ENCODE measurements at regions not wholly inside any gene's neighbourhood (a gene's known extent, or its start where the extent isn't known, plus 50 kb on each side); places are given as distances from the start of the nearest gene placed in this dataset.

DNA sequence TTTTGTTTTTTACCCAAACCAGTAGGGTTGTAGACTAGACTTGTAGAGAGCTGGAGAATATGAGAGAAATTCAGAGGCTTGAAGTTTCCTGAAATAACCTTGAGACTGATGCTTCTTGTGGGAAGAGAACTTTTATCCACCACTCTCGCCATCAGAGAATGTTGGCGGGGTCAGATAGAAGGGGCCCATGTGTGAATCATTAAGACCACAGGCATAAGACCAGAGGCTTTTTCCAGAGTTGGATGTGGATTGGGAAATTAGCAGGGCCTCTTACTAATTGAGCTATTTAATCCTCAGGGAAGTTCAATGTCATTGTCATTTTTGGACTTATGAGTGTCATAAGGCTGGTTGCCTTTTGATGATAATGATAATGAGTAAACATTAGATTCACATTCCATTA, 246.9 kb upstream of the THRB start:
- Histone ChIP-seq H3K9ac (replicated peaks in 1 of 4; ENCODE audit: extremely low read depth in 1 of 4, low read depth in 3 of 4, low read length in 3 of 4) (no peak overlapping the region), H3K23ac (ENCODE audit: insufficient read length) (no peak overlapping the region), H2BK12ac (ENCODE audit: low read depth, low read length) (no peak overlapping the region), H3K18ac (ENCODE audit: extremely low read depth, low read length) (no peak overlapping the region), H2BK120ac (replicated peaks; ENCODE audit: low read depth, low read length) (no peak overlapping the region), H4K20me1 (replicated peaks in 1 of 2; ENCODE audit: control insufficient read depth in 1 of 2, insufficient read depth in 2 of 2, low read length in 2 of 2) (no peaks in the 10 kb centered on the region), H2BK20ac (ENCODE audit: low read length) (no peak overlapping the region), H4K8ac (ENCODE audit: extremely low read depth, insufficient read depth, low read length) (no peak overlapping the region), H3K23me2 (ENCODE audit: low read depth, low read length) (no peaks in the 10 kb centered on the region), H3K4me1 (replicated peaks in 1 of 4; ENCODE audit: control insufficient read depth in 3 of 4, insufficient read depth in 4 of 4, low read length in 3 of 4) (no peaks in the 10 kb centered on the region; a peak in 1 of 7 replicates), H3K27ac (ENCODE audit: low read depth, low read length) (no peak overlapping the region), H4K5ac (ENCODE audit: insufficient read length, low read depth, low read length) (no peak overlapping the region), H3K79me1 (ENCODE audit: low read depth, low read length) (no peaks in the 10 kb centered on the region), H2BK15ac (ENCODE audit: low read length) (no peak overlapping the region), H4K91ac (replicated peaks; ENCODE audit: insufficient read length, low read length) (no peak overlapping the region), H3K56ac (replicated peaks; ENCODE audit: insufficient read length, low read depth, low read length) (no peak overlapping the region), H3K14ac (ENCODE audit: insufficient read length) (no peak overlapping the region), H3K4ac (replicated peaks; ENCODE audit: insufficient read length, low read depth, low read length) (no peak overlapping the region), H2AK5ac (ENCODE audit: low read depth, low read length) (no peak overlapping the region), H3K4me2 (ENCODE audit: insufficient read depth in 1 of 2, low read depth in 2 of 2, low read length in 2 of 2) (no peak overlapping the region), H3K9me3 (ENCODE audit: insufficient read depth in 2 of 2, low read depth in 1 of 2, low read length in 1 of 2) (no peaks in the 10 kb centered on the region), H2BK5ac (ENCODE audit: low read depth, low read length) (no peak overlapping the region), H3K4me3 (ENCODE audit: extremely low read depth in 1 of 4, insufficient read depth in 2 of 4, low read depth in 3 of 4, low read length in 4 of 4) (no peak overlapping the region), H3K36me3 (ENCODE audit: control insufficient read depth in 2 of 4, insufficient read depth in 4 of 4, low read length in 3 of 4) (no peaks in the 10 kb centered on the region), H3K79me2 (ENCODE audit: control insufficient read depth in 1 of 2, insufficient read depth in 2 of 2, low read length in 2 of 2) (no peaks in the 10 kb centered on the region), H3K27me3 (replicated peaks in 1 of 4; ENCODE audit: control insufficient read depth in 3 of 4, extremely low read depth in 1 of 4, insufficient read depth in 3 of 4, low read length in 3 of 4) (no peaks in the 10 kb centered on the region), H2AFZ (ENCODE audit: low read length) (no peak overlapping the region)
- no peak for FAIRE-seq
- WGBS, 2 experiments (ENCODE audit: extremely low coverage in 1 of 2, insufficient coverage in 1 of 2, insufficient read length in 1 of 2, insufficient replicate concordance in 2 of 2, low coverage in 1 of 2, low lambda C conversion rate in 2 of 2, missing lambda C conversion rate in 1 of 2), result 86% methylated on average over 2 of the region's 2 CpGs; no CpG with 5 or more reads in 1 of the 2 experiments
- no peak for DNase-seq (ENCODE audit: low read depth in 1 of 2, low spot score in 2 of 2)
- ChIA-PET POLR2A (ENCODE audit: partially characterized antibody) (no interaction called here), CTCF (ENCODE audit: partially characterized antibody) (interaction anchor here (0.6 to 2.3 kb wide), 7 partner anchors 10 to 1231 kb away, joined by 3 to 7 read pairs (median 3); no protein-coding TSS in a partner anchor)
- TF ChIP-seq NANOG (IDR thresholded peaks at IDR 0.05; ENCODE audit: insufficient read depth, low read depth, low read length, poor library complexity, severe bottlenecking), result no peak
- TF ChIP-seq CEBPB (IDR thresholded peaks at IDR 0.05; ENCODE audit: low read depth, low read length), result no peak
- TF ChIP-seq SRF (IDR thresholded peaks at IDR 0.05; ENCODE audit: low read depth, low read length), result no peak
- no peak for TF ChIP-seq CBX8 (IDR thresholded peaks at IDR 0.05; ENCODE audit: borderline replicate concordance, low read depth, low read length)
- TF ChIP-seq FOSL1 (IDR thresholded peaks at IDR 0.05; ENCODE audit: insufficient read depth, low read depth, low read length), result no peak
- TF ChIP-seq SIRT6 (IDR thresholded peaks at IDR 0.05; ENCODE audit: low read length), result no peak
- TF ChIP-seq BACH1 (IDR thresholded peaks at IDR 0.05; ENCODE audit: low read length), result no peak
- TF ChIP-seq BRCA1 (IDR thresholded peaks at IDR 0.05; ENCODE audit: low read depth, low read length), result no peak
- TF ChIP-seq CBX5 (IDR thresholded peaks at IDR 0.05; ENCODE audit: low read depth, low read length), result no peak
- TF ChIP-seq KDM4A (IDR thresholded peaks at IDR 0.05; ENCODE audit: low read depth, low read length, severe bottlenecking), result no peak
- TF ChIP-seq JUN (IDR thresholded peaks at IDR 0.05; ENCODE audit: low read depth, low read length), result no peak
- TF ChIP-seq RFX5 (IDR thresholded peaks at IDR 0.05; ENCODE audit: borderline replicate concordance, low read depth, low read length), result no peak
- TF ChIP-seq SIX5 (IDR thresholded peaks at IDR 0.05; ENCODE audit: low read depth, low read length), result no peak
- TF ChIP-seq SP1 (IDR thresholded peaks at IDR 0.05; ENCODE audit: low read depth, low read length), result no peak
- TF ChIP-seq, protein P1, sequence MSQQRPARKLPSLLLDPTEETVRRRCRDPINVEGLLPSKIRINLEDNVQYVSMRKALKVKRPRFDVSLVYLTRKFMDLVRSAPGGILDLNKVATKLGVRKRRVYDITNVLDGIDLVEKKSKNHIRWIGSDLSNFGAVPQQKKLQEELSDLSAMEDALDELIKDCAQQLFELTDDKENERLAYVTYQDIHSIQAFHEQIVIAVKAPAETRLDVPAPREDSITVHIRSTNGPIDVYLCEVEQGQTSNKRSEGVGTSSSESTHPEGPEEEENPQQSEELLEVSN (IDR thresholded peaks at IDR 0.05), result no peak

Data from H1 (cell line).